Hippocampal formation (tissue), 2 donors: ENCODE measurements at regions not wholly inside any gene's neighbourhood (a gene's known extent, or its start where the extent isn't known, plus 50 kb on each side); places are given as distances from the start of the nearest gene placed in this dataset.

Experiments used
- DNase-seq, 2 donors: peaks; one replicate each; lab custom pipeline; 2025; lab: John Stamatoyannopoulos, UW

DNA sequence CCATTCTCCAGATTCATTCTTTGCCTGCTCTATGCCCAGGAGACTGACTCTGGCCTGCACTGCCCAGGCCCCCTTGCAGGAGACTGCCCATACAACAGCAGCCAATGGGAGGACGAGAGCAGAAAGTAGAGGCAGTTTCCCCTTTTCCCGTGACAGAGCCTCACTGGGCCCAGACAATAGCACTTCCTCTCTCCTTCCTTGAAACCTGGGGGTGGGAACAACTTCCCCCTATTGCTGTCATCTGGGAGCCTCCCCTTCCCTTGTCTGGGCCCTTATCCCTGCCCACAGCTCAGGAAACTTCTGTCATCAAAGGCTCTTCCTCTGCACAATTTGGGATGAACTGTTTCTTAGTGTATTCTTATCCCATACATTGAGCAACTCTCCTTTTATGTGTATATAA lies 60.8 kb upstream of the KCNJ15 start:
- no peak for DNase-seq

- no peak for DNase-seq
Observed at GRCh38 chr21:38202811-38203210, 54.0 kb upstream of the KCNJ15 start.

DNA sequence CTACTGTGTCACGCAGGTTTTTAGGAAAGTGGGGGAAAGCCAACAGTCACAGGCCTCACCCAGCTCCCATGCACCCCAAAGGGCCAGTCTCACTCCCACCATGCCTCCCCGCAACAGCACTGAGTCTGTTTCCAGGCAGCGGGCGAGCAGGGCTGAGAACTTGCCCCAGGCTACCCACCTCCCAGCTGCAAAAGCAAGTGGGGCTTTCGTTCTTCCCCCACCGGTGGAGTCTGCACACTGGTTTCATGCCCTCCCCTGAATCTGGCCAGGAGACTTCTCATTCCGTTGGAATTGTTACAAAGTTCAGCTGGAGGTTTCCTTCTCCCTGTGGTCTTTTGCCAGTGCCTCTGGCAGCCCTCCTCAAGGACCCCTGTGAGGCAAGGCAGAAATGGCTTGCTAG lies 53.6 kb upstream of the KCNJ15 start:
- no peak for DNase-seq

- no peak for DNase-seq
Observed at GRCh38 chr21:38205940-38206339, 50.9 kb upstream of the KCNJ15 start.

GRCh38 chr21:38206646-38207045 lies 50.1 kb upstream of the KCNJ15 start:
- DNase-seq, result no peak
